ENCODE measurements at regions not wholly inside any gene's neighbourhood (a gene's known extent, or its start where the extent isn't known, plus 50 kb on each side); places are given as distances from the start of the nearest gene placed in this dataset.
"Not testable (repeated sequence)": the region's sequence is repeated elsewhere in the genome, so short reads cannot be mapped to it uniquely, and the experiment has no call there.

DNA sequence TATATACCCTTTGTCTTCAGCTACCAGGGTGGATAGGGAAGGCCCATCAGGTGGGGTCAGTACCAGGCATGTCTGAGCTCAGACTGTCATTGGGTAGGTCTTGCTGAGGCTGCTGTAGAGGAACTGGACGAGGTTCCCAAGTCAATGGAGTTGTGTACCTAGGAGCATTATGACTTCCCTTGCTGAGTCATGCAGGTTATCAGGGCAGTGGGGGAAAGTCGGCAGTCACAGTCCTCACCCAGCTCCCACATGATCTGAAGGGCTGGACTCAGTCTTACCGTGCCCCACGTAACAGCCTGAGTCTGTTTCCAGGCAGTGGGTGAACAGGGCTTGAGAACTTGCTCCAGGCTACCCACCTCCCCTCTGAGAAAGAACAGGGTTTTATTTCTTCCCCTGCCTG is 260.8 kb upstream of the COBL start:
- TF ChIP-seq, protein P1, sequence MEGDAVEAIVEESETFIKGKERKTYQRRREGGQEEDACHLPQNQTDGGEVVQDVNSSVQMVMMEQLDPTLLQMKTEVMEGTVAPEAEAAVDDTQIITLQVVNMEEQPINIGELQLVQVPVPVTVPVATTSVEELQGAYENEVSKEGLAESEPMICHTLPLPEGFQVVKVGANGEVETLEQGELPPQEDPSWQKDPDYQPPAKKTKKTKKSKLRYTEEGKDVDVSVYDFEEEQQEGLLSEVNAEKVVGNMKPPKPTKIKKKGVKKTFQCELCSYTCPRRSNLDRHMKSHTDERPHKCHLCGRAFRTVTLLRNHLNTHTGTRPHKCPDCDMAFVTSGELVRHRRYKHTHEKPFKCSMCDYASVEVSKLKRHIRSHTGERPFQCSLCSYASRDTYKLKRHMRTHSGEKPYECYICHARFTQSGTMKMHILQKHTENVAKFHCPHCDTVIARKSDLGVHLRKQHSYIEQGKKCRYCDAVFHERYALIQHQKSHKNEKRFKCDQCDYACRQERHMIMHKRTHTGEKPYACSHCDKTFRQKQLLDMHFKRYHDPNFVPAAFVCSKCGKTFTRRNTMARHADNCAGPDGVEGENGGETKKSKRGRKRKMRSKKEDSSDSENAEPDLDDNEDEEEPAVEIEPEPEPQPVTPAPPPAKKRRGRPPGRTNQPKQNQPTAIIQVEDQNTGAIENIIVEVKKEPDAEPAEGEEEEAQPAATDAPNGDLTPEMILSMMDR (IDR thresholded peaks at IDR 0.05; ENCODE audit: extremely low read depth, insufficient read depth, missing control alignments) = no peak
- in situ Hi-C loops (cut with MboI; ENCODE audit: low pct_unique_long_range_greater_than_20kb, low sequenced_read_pairs, unreplicated experiment) = no loop called here
- no peak for DNase-seq (ENCODE audit: low spot score)

DNA sequence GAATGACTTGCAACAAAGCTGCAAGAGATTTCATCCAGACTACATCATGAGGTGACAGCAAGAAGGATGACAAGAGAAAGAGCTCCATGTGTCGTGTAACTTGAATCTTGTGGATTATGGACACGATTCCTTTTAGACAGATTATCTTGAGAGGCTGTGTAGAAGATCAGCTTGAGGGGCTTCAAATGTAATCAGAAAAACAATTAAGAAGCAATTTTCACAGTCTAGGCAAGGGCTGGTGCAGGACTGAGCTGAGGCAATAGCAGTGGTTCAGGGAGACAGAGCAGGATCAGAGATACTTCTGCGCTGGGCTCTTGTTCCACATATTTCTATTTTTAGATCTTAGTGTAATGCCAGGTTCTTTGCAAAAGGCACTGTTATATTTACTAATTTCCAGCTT is 253.0 kb upstream of the COBL start:
- TF ChIP-seq, protein P1 (IDR thresholded peaks at IDR 0.05; ENCODE audit: extremely low read depth, insufficient read depth, missing control alignments) = no peak
- no peak for DNase-seq (ENCODE audit: low spot score)
- in situ Hi-C loops (cut with MboI; ENCODE audit: low pct_unique_long_range_greater_than_20kb, low sequenced_read_pairs, unreplicated experiment) = no loop called here

DNA sequence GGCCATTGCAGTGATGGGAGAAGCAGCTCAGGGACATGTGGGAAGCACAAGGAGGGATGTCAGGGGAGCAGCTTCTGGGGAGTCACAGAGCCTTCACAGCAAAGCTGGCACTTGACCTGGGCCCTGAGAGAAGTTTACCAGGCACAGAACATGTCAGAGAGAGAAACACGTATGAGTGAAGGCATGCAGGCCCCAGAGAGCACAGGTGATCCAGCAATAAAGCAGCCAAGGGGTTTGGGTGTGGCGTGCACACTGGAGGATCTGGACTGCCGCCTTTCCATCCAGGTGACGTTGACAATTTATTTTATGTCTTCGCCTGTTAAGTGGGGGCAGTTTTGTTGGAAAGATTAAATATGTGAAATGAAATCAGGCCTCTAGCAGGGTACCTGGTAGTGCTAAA is 252.6 kb upstream of the COBL start:
- in situ Hi-C loops (cut with MboI; ENCODE audit: low pct_unique_long_range_greater_than_20kb, low sequenced_read_pairs, unreplicated experiment) = no loop called here
- no peak for DNase-seq (ENCODE audit: low spot score)
- TF ChIP-seq, protein P1 (IDR thresholded peaks at IDR 0.05; ENCODE audit: extremely low read depth, insufficient read depth, missing control alignments) = no peak

DNA sequence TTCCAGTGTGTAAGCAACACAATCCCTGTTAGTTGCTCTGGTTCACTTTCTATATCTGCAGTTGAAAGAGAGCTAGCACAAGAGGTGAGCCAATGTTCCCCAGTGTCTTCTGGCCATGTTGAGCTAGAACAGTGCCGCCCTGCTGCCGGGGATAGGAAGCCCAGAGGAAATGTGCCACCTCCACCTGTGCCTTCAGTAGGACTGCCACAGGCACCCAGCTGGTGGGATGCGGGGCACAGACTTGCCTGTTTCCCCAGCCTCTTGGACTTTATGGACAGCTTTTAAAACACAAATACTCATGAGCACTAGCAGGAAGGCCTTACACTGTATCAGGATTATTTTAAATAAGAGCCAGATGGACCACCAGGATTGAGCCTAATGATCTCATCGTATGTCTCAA is 234.5 kb upstream of the COBL start:
- DNase-seq (ENCODE audit: low spot score) = no peak
- in situ Hi-C loops (cut with MboI; ENCODE audit: low pct_unique_long_range_greater_than_20kb, low sequenced_read_pairs, unreplicated experiment) = no loop called here

DNA sequence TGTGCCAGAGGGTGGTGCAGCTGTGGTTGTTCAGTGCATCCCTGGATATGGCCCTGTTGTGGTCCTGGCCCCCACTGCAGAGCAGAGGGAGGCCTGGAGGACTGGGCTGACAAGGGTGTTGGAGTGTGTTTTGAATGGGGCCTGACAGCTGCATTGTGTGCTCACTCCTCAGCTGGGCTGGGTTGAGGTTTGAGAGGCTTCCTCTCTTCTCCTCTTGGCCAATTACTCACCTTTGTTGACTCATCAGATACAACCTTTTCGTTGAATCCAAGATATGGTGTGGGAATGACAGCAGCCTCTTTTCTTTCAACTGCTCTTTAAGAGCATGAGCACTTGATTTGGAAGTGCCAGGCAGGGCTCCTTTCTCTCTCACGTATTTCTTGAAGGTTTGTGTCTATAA is 228.5 kb upstream of the COBL start:
- no peak for DNase-seq (ENCODE audit: low spot score)
- in situ Hi-C loops (cut with MboI; ENCODE audit: low pct_unique_long_range_greater_than_20kb, low sequenced_read_pairs, unreplicated experiment) = no loop called here
- TF ChIP-seq, protein P1 (IDR thresholded peaks at IDR 0.05; ENCODE audit: extremely low read depth, insufficient read depth, missing control alignments) = no peak

More for the DNA sequence above, 234.5 kb upstream of the COBL start:
- TF ChIP-seq, protein P1 (IDR thresholded peaks at IDR 0.05; ENCODE audit: extremely low read depth, insufficient read depth, missing control alignments) = no peak

DNA sequence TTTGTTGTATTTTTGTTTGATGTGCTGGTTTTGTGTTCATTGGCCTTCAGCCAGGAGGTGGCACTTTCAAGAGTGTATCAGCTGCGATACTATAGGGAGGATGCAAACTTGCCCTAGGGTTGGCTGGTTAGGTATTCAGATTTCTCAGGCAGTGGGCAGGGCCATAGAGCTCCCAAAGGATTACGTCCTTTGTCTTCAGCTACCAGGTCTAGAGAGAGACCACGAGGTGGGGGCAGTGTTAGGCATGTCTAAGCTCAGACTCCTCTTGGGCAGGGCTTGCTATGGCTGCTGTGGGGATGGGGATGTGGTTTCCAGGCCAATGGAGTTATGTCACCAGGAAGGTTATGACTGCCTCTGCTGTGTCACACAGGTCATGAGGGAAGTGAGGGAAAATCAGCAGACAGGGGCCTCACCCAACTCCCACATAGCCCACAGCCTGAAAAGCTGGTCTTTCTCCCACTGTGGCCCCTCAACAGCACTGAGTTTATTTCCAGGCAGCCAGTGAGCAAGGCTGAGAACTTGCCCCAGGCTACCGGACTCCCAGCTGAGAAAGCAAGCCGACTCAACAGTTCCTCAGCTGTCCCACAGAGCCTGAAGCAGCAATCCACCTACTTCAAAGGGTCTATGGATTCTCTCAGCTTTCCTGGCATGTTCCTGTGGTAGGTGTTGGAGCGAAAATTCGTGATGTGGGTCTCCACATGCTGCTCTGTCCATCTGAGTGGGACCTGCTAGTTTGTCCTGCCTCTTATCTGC is 227.4 kb upstream of the COBL start:
- TF ChIP-seq, protein P1 (IDR thresholded peaks at IDR 0.05; ENCODE audit: extremely low read depth, insufficient read depth, missing control alignments) = no peak
- DNase-seq (ENCODE audit: low spot score) = no peak
- in situ Hi-C loops (cut with MboI; ENCODE audit: low pct_unique_long_range_greater_than_20kb, low sequenced_read_pairs, unreplicated experiment) = no loop called here

DNA sequence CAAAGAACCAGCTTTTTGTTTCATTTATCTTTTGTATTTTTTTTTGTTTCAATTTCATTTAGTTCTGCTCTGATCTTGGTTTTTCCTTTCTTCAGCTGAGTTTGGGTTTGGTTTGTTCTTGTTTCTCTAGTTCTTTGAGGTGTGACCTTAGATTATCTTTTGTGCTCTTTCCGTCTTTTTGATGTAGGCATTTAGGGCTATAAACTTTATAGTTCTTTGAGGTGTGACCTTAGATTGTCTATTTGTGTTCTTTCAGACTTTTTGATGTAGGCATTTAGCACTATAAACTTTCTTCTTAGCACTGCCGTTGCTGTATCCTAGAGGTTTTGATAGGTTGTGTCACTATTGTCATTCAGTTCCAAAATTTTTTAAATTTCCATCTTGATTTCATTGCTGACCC is 224.3 kb upstream of the COBL start:
- DNase-seq (ENCODE audit: low spot score); in situ Hi-C loops (cut with MboI; ENCODE audit: low pct_unique_long_range_greater_than_20kb, low sequenced_read_pairs, unreplicated experiment): not testable (repeated sequence)
